ENCODE measurements at regions not wholly inside any gene's neighbourhood (a gene's known extent, or its start where the extent isn't known, plus 50 kb on each side); places are given as distances from the start of the nearest gene placed in this dataset.
"Not testable (repeated sequence)": the region's sequence is repeated elsewhere in the genome, so short reads cannot be mapped to it uniquely, and the experiment has no call there.

- H4K20me1 ChIP-seq (ENCODE audit: insufficient read depth, low read length) = no peaks in the 10 kb centered on the region
- Mint-ChIP-seq H3K9me3 (ENCODE audit: unreplicated experiment) (peaks cover 1% of the 10 kb centered on the region), H3K4me3 (ENCODE audit: unreplicated experiment) (no peak overlapping the region), H3K27me3 (ENCODE audit: low read depth, unreplicated experiment) (no peaks in the 10 kb centered on the region), H3K27ac (ENCODE audit: unreplicated experiment) (no peak overlapping the region), H3K4me1 (ENCODE audit: low read depth, unreplicated experiment) (no peaks in the 10 kb centered on the region), H3K36me3 (ENCODE audit: low read depth, unreplicated experiment) (no peaks in the 10 kb centered on the region)
- no peak for DNase-seq (ENCODE audit: low read depth)
- H3K79me2 ChIP-seq (ENCODE audit: insufficient read depth, low read length) = no peaks in the 10 kb centered on the region
- TF ChIP-seq CTCF (IDR thresholded peaks at IDR 0.05; ENCODE audit: insufficient read depth, low read depth, low read length) (no peak), EZH2 (IDR thresholded peaks at IDR 0.05; ENCODE audit: insufficient read depth, low read length) (no peak)
- H3K9me3 ChIP-seq (ENCODE audit: insufficient read depth, low read depth, low read length) = no peaks in the 10 kb centered on the region
- H3K36me3 ChIP-seq (ENCODE audit: insufficient read depth, low read length) = no peaks in the 10 kb centered on the region
- no peak overlapping the region for H2AFZ ChIP-seq (ENCODE audit: low read depth, low read length)
- H3K4me1 ChIP-seq (ENCODE audit: insufficient read depth, low read length) = no peaks in the 10 kb centered on the region
- FAIRE-seq = no peak
- no peak overlapping the region for H3K27ac ChIP-seq (ENCODE audit: low read depth, low read length)
- H3K4me3 ChIP-seq (ENCODE audit: insufficient read depth, low read depth, low read length) = no peak overlapping the region
- no peaks in the 10 kb centered on the region for H3K27me3 ChIP-seq (ENCODE audit: insufficient read depth, low read length)
- no peak overlapping the region for H3K9ac ChIP-seq (ENCODE audit: low read length)
- H3K4me2 ChIP-seq (ENCODE audit: low read length) = no peak overlapping the region
Measured at GRCh38 chr2:138066139-138066806, 102.0 kb downstream of the HNMT start.

GRCh38 chr2:138066841-138067240 lies 102.6 kb downstream of the HNMT start:
- no peaks in the 10 kb centered on the region for H3K79me2 ChIP-seq (ENCODE audit: insufficient read depth, low read length)
- no peak overlapping the region for H3K4me3 ChIP-seq (ENCODE audit: insufficient read depth, low read depth, low read length)
- Mint-ChIP-seq H3K9me3 (ENCODE audit: unreplicated experiment) (peaks cover 1% of the 10 kb centered on the region), H3K4me3 (ENCODE audit: unreplicated experiment) (no peak overlapping the region), H3K27ac (ENCODE audit: unreplicated experiment) (no peak overlapping the region), H3K27me3 (ENCODE audit: low read depth, unreplicated experiment) (no peaks in the 10 kb centered on the region), H3K36me3 (ENCODE audit: low read depth, unreplicated experiment) (no peaks in the 10 kb centered on the region), H3K4me1 (ENCODE audit: low read depth, unreplicated experiment) (peaks cover 5% of the 10 kb centered on the region)
- no peak overlapping the region for H2AFZ ChIP-seq (ENCODE audit: low read depth, low read length)
- FAIRE-seq = no peak
- no peaks in the 10 kb centered on the region for H3K9me3 ChIP-seq (ENCODE audit: insufficient read depth, low read depth, low read length)
- no peaks in the 10 kb centered on the region for H3K36me3 ChIP-seq (ENCODE audit: insufficient read depth, low read length)
- TF ChIP-seq EZH2 (IDR thresholded peaks at IDR 0.05; ENCODE audit: insufficient read depth, low read length) (no peak), CTCF (IDR thresholded peaks at IDR 0.05; ENCODE audit: insufficient read depth, low read depth, low read length) (no peak)
- H3K4me2 ChIP-seq (ENCODE audit: low read length) = no peak overlapping the region
- H3K27me3 ChIP-seq (ENCODE audit: insufficient read depth, low read length) = no peaks in the 10 kb centered on the region
- H3K4me1 ChIP-seq (ENCODE audit: insufficient read depth, low read length) = no peaks in the 10 kb centered on the region
- no peak overlapping the region for H3K9ac ChIP-seq (ENCODE audit: low read length)
- H4K20me1 ChIP-seq (ENCODE audit: insufficient read depth, low read length) = no peaks in the 10 kb centered on the region
- H3K27ac ChIP-seq (ENCODE audit: low read depth, low read length) = no peak overlapping the region
- no peak for DNase-seq (ENCODE audit: low read depth)

- H3K27me3 Mint-ChIP-seq (ENCODE audit: low read depth, unreplicated experiment); H3K4me3 ChIP-seq (ENCODE audit: insufficient read depth, low read depth, low read length); H3K36me3 ChIP-seq (ENCODE audit: insufficient read depth, low read length); H2AFZ ChIP-seq (ENCODE audit: low read depth, low read length); H3K79me2 ChIP-seq (ENCODE audit: insufficient read depth, low read length); H3K27ac ChIP-seq (ENCODE audit: low read depth, low read length); H4K20me1 ChIP-seq (ENCODE audit: insufficient read depth, low read length); H3K27ac Mint-ChIP-seq (ENCODE audit: unreplicated experiment); H3K4me3 Mint-ChIP-seq (ENCODE audit: unreplicated experiment); H3K4me2 ChIP-seq (ENCODE audit: low read length); H3K4me1 ChIP-seq (ENCODE audit: insufficient read depth, low read length); H3K27me3 ChIP-seq (ENCODE audit: insufficient read depth, low read length); H3K36me3 Mint-ChIP-seq (ENCODE audit: low read depth, unreplicated experiment); FAIRE-seq; H3K9ac ChIP-seq (ENCODE audit: low read length); DNase-seq (ENCODE audit: low read depth); H3K9me3 Mint-ChIP-seq (ENCODE audit: unreplicated experiment); H3K9me3 ChIP-seq (ENCODE audit: insufficient read depth, low read depth, low read length): not testable (repeated sequence)
- peaks cover 16% of the 10 kb centered on the region for H3K4me1 Mint-ChIP-seq (ENCODE audit: low read depth, unreplicated experiment)
Measured at GRCh38 chr2:138068669-138069068, 104.4 kb downstream of the HNMT start.

- not testable (repeated sequence) for FAIRE-seq; H3K36me3 Mint-ChIP-seq (ENCODE audit: low read depth, unreplicated experiment); H3K4me3 Mint-ChIP-seq (ENCODE audit: unreplicated experiment); H3K9me3 Mint-ChIP-seq (ENCODE audit: unreplicated experiment); H3K4me1 ChIP-seq (ENCODE audit: insufficient read depth, low read length); DNase-seq (ENCODE audit: low read depth); H3K4me2 ChIP-seq (ENCODE audit: low read length); H2AFZ ChIP-seq (ENCODE audit: low read depth, low read length); H3K79me2 ChIP-seq (ENCODE audit: insufficient read depth, low read length); H3K27ac ChIP-seq (ENCODE audit: low read depth, low read length); H3K36me3 ChIP-seq (ENCODE audit: insufficient read depth, low read length); H3K27me3 Mint-ChIP-seq (ENCODE audit: low read depth, unreplicated experiment); H3K9me3 ChIP-seq (ENCODE audit: insufficient read depth, low read depth, low read length); H3K4me3 ChIP-seq (ENCODE audit: insufficient read depth, low read depth, low read length); H3K27me3 ChIP-seq (ENCODE audit: insufficient read depth, low read length); H4K20me1 ChIP-seq (ENCODE audit: insufficient read depth, low read length); H3K27ac Mint-ChIP-seq (ENCODE audit: unreplicated experiment); H3K9ac ChIP-seq (ENCODE audit: low read length)
- H3K4me1 Mint-ChIP-seq (ENCODE audit: low read depth, unreplicated experiment) = peaks cover 16% of the 10 kb centered on the region
Measured at GRCh38 chr2:138071042-138071719, 106.9 kb downstream of the HNMT start.
